ENCODE measurements at regions not wholly inside any gene's neighbourhood (a gene's known extent, or its start where the extent isn't known, plus 50 kb on each side); places are given as distances from the start of the nearest gene placed in this dataset.

GRCh38 chr1:197845886-197846285, 56.5 kb upstream of the C1orf53 start:
- no peaks in the 10 kb centered on the region for H3K27me3 Mint-ChIP-seq (ENCODE audit: low read depth, unreplicated experiment)
- no peaks in the 10 kb centered on the region for H3K9me3 Mint-ChIP-seq (ENCODE audit: unreplicated experiment)

GRCh38 chr1:197844651-197845050, 57.8 kb upstream of the C1orf53 start:
- TF ChIP-seq EZH2 (IDR thresholded peaks at IDR 0.05; ENCODE audit: insufficient read depth, low read length) (no peak), CTCF (IDR thresholded peaks at IDR 0.05; ENCODE audit: insufficient read depth, low read depth, low read length) (no peak)
- no peak overlapping the region for H3K27ac Mint-ChIP-seq (ENCODE audit: unreplicated experiment)
- H3K27me3 ChIP-seq (ENCODE audit: insufficient read depth, low read length), result no peaks in the 10 kb centered on the region
- no peaks in the 10 kb centered on the region for H4K20me1 ChIP-seq (ENCODE audit: insufficient read depth, low read length)
- no peaks in the 10 kb centered on the region for H3K9me3 ChIP-seq (ENCODE audit: insufficient read depth, low read depth, low read length)
- H3K4me1 ChIP-seq (ENCODE audit: insufficient read depth, low read length), result no peaks in the 10 kb centered on the region
- H3K36me3 Mint-ChIP-seq (ENCODE audit: low read depth, unreplicated experiment), result no peaks in the 10 kb centered on the region
- H3K79me2 ChIP-seq (ENCODE audit: insufficient read depth, low read length), result no peaks in the 10 kb centered on the region
- H3K4me1 Mint-ChIP-seq (ENCODE audit: low read depth, unreplicated experiment), result no peaks in the 10 kb centered on the region
- no peaks in the 10 kb centered on the region for H3K36me3 ChIP-seq (ENCODE audit: insufficient read depth, low read length)
- no peak for DNase-seq (ENCODE audit: low read depth)
- H3K9me3 Mint-ChIP-seq (ENCODE audit: unreplicated experiment), result no peaks in the 10 kb centered on the region
- no peak overlapping the region for H2AFZ ChIP-seq (ENCODE audit: low read depth, low read length)
- FAIRE-seq, result no peak
- no peak overlapping the region for H3K27ac ChIP-seq (ENCODE audit: low read depth, low read length)
- H3K4me2 ChIP-seq (ENCODE audit: low read length), result no peak overlapping the region
- no peak overlapping the region for H3K9ac ChIP-seq (ENCODE audit: low read length)
- no peaks in the 10 kb centered on the region for H3K27me3 Mint-ChIP-seq (ENCODE audit: low read depth, unreplicated experiment)
- H3K4me3 ChIP-seq (ENCODE audit: insufficient read depth, low read depth, low read length), result no peak overlapping the region
- H3K4me3 Mint-ChIP-seq (ENCODE audit: unreplicated experiment), result no peak overlapping the region

More at GRCh38 chr1:197845886-197846285, 56.5 kb upstream of the C1orf53 start:
- Histone ChIP-seq H4K20me1 (ENCODE audit: insufficient read depth, low read length) (no peaks in the 10 kb centered on the region), H3K9ac (ENCODE audit: low read length) (no peak overlapping the region), H3K27me3 (ENCODE audit: insufficient read depth, low read length) (no peaks in the 10 kb centered on the region), H2AFZ (ENCODE audit: low read depth, low read length) (no peak overlapping the region), H3K4me3 (ENCODE audit: insufficient read depth, low read depth, low read length) (no peak overlapping the region), H3K9me3 (ENCODE audit: insufficient read depth, low read depth, low read length) (no peaks in the 10 kb centered on the region), H3K36me3 (ENCODE audit: insufficient read depth, low read length) (no peaks in the 10 kb centered on the region), H3K27ac (ENCODE audit: low read depth, low read length) (no peak overlapping the region), H3K4me2 (ENCODE audit: low read length) (no peak overlapping the region), H3K4me1 (ENCODE audit: insufficient read depth, low read length) (no peaks in the 10 kb centered on the region), H3K79me2 (ENCODE audit: insufficient read depth, low read length) (no peaks in the 10 kb centered on the region)
- Mint-ChIP-seq H3K36me3 (ENCODE audit: low read depth, unreplicated experiment) (no peaks in the 10 kb centered on the region), H3K27ac (ENCODE audit: unreplicated experiment) (no peak overlapping the region), H3K4me3 (ENCODE audit: unreplicated experiment) (no peak overlapping the region), H3K4me1 (ENCODE audit: low read depth, unreplicated experiment) (no peaks in the 10 kb centered on the region)
- FAIRE-seq (no peak), DNase-seq (ENCODE audit: low read depth) (no peak)
- TF ChIP-seq CTCF (IDR thresholded peaks at IDR 0.05; ENCODE audit: insufficient read depth, low read depth, low read length) (no peak), EZH2 (IDR thresholded peaks at IDR 0.05; ENCODE audit: insufficient read depth, low read length) (no peak)

GRCh38 chr1:197843401-197843800, 59.0 kb upstream of the C1orf53 start:
- no peak overlapping the region for H3K27ac Mint-ChIP-seq (ENCODE audit: unreplicated experiment)
- no peaks in the 10 kb centered on the region for H3K9me3 ChIP-seq (ENCODE audit: insufficient read depth, low read depth, low read length)
- H2AFZ ChIP-seq (ENCODE audit: low read depth, low read length), result no peak overlapping the region
- H3K36me3 Mint-ChIP-seq (ENCODE audit: low read depth, unreplicated experiment), result no peaks in the 10 kb centered on the region
- H3K36me3 ChIP-seq (ENCODE audit: insufficient read depth, low read length), result no peaks in the 10 kb centered on the region
- H3K4me3 ChIP-seq (ENCODE audit: insufficient read depth, low read depth, low read length), result no peak overlapping the region
- H3K4me1 ChIP-seq (ENCODE audit: insufficient read depth, low read length), result no peaks in the 10 kb centered on the region
- no peaks in the 10 kb centered on the region for H3K79me2 ChIP-seq (ENCODE audit: insufficient read depth, low read length)
- DNase-seq (ENCODE audit: low read depth) (no peak), FAIRE-seq (no peak)
- H3K27ac ChIP-seq (ENCODE audit: low read depth, low read length), result no peak overlapping the region
- H4K20me1 ChIP-seq (ENCODE audit: insufficient read depth, low read length), result no peaks in the 10 kb centered on the region
- no peaks in the 10 kb centered on the region for H3K27me3 Mint-ChIP-seq (ENCODE audit: low read depth, unreplicated experiment)
- TF ChIP-seq CTCF (IDR thresholded peaks at IDR 0.05; ENCODE audit: insufficient read depth, low read depth, low read length), result no peak
- TF ChIP-seq EZH2 (IDR thresholded peaks at IDR 0.05; ENCODE audit: insufficient read depth, low read length), result no peak
- no peak overlapping the region for H3K4me2 ChIP-seq (ENCODE audit: low read length)
- no peak overlapping the region for H3K9ac ChIP-seq (ENCODE audit: low read length)
- H3K27me3 ChIP-seq (ENCODE audit: insufficient read depth, low read length), result no peaks in the 10 kb centered on the region
- no peaks in the 10 kb centered on the region for H3K9me3 Mint-ChIP-seq (ENCODE audit: unreplicated experiment)
- peaks cover 5% of the 10 kb centered on the region for H3K4me1 Mint-ChIP-seq (ENCODE audit: low read depth, unreplicated experiment)
- H3K4me3 Mint-ChIP-seq (ENCODE audit: unreplicated experiment), result no peak overlapping the region
